IgD-negative memory B cell (primary cell): ENCODE measurements at regions not wholly inside any gene's neighbourhood (a gene's known extent, or its start where the extent isn't known, plus 50 kb on each side); places are given as distances from the start of the nearest gene placed in this dataset.

Experiments
- H3K27ac Mint-ChIP-seq, 3 donors: one replicate each; pipeline ENCODE4 v1.8.0; 2020 to 2022; ENCODE audit warnings: mild to moderate bottlenecking in 3 of 3, mixed read lengths in 3 of 3, moderate library complexity in 1 of 3
- H3K27me3 Mint-ChIP-seq: one replicate; pipeline ENCODE4 v1.8.0; 2021; ENCODE audit warnings: mixed read lengths
- H3K36me3 Mint-ChIP-seq: one replicate; pipeline ENCODE4 v1.8.0; 2020; ENCODE audit warnings: mild to moderate bottlenecking, mixed read lengths
- H3K4me1 Mint-ChIP-seq, 3 donors: one replicate each; pipeline ENCODE4 v1.8.0; 2020 to 2022; ENCODE audit warnings: mixed read lengths in 3 of 3, mild to moderate bottlenecking in 1 of 3
- H3K4me3 Mint-ChIP-seq, 4 donors: one replicate each; pipeline ENCODE4 v1.8.0; 2020 to 2022; ENCODE audit warnings: mild to moderate bottlenecking in 4 of 4, mixed read lengths in 4 of 4, moderate library complexity in 3 of 4
- H3K9me3 Mint-ChIP-seq, 3 donors: one replicate each; pipeline ENCODE4 v1.8.0; 2020 to 2021; ENCODE audit warnings: mixed read lengths in 3 of 3, mild to moderate bottlenecking in 1 of 3

DNA sequence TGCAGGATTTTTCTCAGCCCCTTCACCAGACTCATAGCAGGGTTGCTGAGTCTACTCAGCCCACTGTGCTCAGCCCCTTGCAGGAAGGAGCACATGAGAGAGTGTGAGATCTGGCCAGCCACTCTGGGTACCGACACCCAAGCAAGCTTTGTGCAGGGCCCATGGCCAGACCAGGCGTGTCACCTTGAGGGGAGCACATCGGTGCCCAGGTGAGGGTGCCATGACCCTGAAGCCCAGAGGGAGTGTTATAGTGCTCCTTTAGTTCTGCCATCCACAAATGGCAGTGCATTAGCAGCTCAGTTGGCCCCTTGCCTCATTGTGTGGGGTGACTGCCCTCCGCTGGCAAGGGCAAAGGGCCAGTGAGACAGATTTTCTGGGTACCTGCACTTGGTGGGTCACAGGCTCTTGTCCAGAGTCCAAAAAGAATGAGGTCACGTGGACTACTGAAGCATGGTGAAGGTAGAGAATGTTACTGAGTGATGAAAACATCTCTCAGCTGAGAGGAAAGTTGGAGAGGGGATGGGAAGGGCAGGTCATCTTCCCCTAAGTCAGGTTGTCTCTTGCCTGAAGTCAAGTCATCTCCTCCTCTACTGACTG is 181.8 kb downstream of the MACC1 start:
- H3K4me3 Mint-ChIP-seq: no peak overlapping the region

DNA sequence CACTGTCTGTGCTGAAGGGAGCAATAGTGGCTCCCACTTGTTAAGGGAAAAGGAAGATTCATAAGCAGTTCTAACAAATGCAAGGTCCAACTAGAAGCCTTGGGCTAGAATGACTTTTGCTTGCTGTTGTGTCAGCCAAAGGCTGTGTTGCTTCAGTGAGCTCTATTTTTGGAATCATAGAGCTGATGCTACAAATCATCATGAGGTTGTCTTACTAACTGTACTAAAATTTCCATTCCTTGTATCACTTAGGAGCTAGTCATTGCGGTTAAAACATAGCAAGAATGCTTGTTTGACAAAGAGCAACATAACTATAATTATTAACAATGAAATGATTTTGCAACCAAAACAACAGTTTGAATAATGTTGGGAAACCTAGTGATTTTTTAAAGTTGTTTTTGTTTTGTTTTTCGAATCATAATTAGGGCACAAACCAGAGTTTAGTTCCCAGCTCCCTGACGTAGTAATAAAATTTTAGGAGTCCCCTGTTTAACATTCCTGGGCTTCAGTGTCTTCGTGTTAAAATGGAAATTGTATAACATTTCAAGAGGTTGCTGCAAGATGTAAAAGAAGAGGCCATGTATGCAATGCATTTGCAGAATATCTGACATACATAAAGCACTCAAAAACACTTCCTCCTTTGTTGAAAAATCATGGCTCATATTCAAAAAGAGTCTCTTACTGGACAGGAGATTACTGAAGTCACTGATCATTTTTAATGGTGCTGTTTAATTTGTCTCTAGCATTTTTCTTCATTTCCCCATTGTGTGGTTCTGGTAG is 183.4 kb downstream of the MACC1 start:
- Mint-ChIP-seq H3K9me3 (no peaks in the 10 kb centered on the region), H3K4me3 (no peak overlapping the region), H3K27me3 (no peaks in the 10 kb centered on the region), H3K27ac (no peak overlapping the region), H3K36me3 (no peaks in the 10 kb centered on the region), H3K4me1 (peaks cover 11 to 13% (median 12%) of the 10 kb centered on the region in 3 donors)

More for the DNA sequence above, 181.8 kb downstream of the MACC1 start:
- Mint-ChIP-seq H3K9me3 (no peaks in the 10 kb centered on the region), H3K27ac (no peak overlapping the region), H3K36me3 (no peaks in the 10 kb centered on the region), H3K4me1 (peaks cover 11 to 12% (median 11%) of the 10 kb centered on the region in 3 donors), H3K27me3 (no peaks in the 10 kb centered on the region)

DNA sequence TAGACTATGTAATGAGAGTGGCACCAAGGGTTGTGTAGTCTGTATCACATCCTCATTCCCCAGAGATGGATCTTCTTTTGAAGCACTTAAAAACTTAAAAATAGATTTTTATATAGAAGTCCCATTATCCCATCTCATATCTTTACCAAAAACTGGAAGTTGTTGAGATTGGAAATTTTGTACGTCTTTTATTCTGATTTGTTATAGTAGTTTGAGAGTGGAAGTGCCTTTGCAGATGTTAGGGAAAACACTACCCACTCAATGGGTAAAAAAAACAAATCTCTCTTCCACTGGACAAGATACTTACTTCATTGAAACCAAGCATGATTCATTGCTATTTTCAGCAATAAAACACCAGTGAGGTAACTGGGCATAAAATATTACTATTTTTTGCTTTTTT is 184.4 kb downstream of the MACC1 start:
- Mint-ChIP-seq H3K36me3 (no peaks in the 10 kb centered on the region), H3K4me3 (no peak overlapping the region), H3K4me1 (peaks cover 11 to 13% (median 12%) of the 10 kb centered on the region in 3 donors), H3K9me3 (no peaks in the 10 kb centered on the region), H3K27me3 (no peaks in the 10 kb centered on the region), H3K27ac (peak overlapping the region in 1 of 3 donors; percentile 31)

- H3K4me3 Mint-ChIP-seq: peak overlapping the region in 2 of 4 donors; percentile 15 to 33
- H3K4me1 Mint-ChIP-seq: peaks cover 11 to 13% (median 12%) of the 10 kb centered on the region in 3 donors
- no peaks in the 10 kb centered on the region for H3K36me3 Mint-ChIP-seq
- no peaks in the 10 kb centered on the region for H3K9me3 Mint-ChIP-seq
- H3K27ac Mint-ChIP-seq: peak overlapping the region in 1 of 3 donors; percentile 51
- no peaks in the 10 kb centered on the region for H3K27me3 Mint-ChIP-seq
These were observed 186.2 kb downstream of the MACC1 start for GRCh38 chr7:20030915-20031362.

DNA sequence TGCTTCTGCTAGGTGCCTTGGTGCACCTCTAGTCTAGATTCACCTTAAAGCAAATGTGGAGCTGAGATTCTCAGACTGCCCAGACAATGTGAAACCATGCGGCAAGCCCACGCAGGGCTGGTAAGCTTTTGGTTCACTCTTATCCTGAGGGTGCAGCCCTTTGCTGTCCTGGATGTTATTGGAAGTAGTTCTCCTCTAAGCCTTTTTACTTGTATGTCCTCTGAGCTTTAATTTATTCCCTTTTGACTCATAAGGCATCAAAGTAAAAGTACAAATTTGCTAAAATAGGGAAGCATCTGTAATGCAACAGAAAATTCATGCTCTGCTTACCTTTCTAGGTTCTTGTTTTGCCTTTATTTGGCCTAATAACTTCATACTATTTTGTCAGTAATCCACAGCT is 186.8 kb downstream of the MACC1 start:
- no peaks in the 10 kb centered on the region for H3K27me3 Mint-ChIP-seq
- H3K36me3 Mint-ChIP-seq: no peaks in the 10 kb centered on the region
- H3K27ac Mint-ChIP-seq: peak overlapping the region in 1 of 3 donors; percentile 51
- peak overlapping the region in 2 of 4 donors; percentile 4 to 33 for H3K4me3 Mint-ChIP-seq
- H3K4me1 Mint-ChIP-seq: peaks cover 11 to 13% (median 12%) of the 10 kb centered on the region in 3 donors
- H3K9me3 Mint-ChIP-seq: no peaks in the 10 kb centered on the region

- Mint-ChIP-seq H3K4me3 (no peak overlapping the region), H3K36me3 (no peaks in the 10 kb centered on the region), H3K4me1 (peaks cover 16 to 29% (median 21%) of the 10 kb centered on the region in 3 donors), H3K27me3 (no peaks in the 10 kb centered on the region), H3K9me3 (no peaks in the 10 kb centered on the region), H3K27ac (no peak overlapping the region)
These were observed 190.4 kb downstream of the MACC1 start for GRCh38 chr7:20026762-20027161.

- no peaks in the 10 kb centered on the region for H3K27me3 Mint-ChIP-seq
- peak overlapping the region in 1 of 4 donors; percentile 35 for H3K4me3 Mint-ChIP-seq
- no peaks in the 10 kb centered on the region for H3K36me3 Mint-ChIP-seq
- no peak overlapping the region for H3K27ac Mint-ChIP-seq
- H3K4me1 Mint-ChIP-seq: peaks cover 19 to 36% (median 27%) of the 10 kb centered on the region in 3 donors
- no peaks in the 10 kb centered on the region for H3K9me3 Mint-ChIP-seq
These were observed 195.4 kb downstream of the MACC1 start for GRCh38 chr7:20021831-20022230.

DNA sequence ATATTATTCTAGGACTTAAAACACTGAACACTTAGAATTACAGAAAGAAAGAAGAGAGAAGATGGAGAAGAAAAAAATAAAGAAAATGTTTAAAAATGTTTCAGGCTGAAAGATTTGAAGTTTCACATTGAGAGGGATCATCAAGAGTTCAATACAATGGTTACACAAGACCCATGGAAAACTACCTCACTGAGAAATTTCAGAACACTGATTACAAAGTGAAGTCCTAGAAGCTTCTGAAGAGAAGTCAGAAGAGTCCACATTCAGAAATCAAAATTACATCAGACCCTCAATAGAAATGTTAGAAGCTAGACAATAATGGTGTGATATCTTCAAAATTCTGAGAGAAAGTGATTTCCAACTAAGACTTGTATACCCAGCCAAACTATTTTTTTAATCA is 196.1 kb downstream of the MACC1 start:
- no peaks in the 10 kb centered on the region for H3K9me3 Mint-ChIP-seq

DNA sequence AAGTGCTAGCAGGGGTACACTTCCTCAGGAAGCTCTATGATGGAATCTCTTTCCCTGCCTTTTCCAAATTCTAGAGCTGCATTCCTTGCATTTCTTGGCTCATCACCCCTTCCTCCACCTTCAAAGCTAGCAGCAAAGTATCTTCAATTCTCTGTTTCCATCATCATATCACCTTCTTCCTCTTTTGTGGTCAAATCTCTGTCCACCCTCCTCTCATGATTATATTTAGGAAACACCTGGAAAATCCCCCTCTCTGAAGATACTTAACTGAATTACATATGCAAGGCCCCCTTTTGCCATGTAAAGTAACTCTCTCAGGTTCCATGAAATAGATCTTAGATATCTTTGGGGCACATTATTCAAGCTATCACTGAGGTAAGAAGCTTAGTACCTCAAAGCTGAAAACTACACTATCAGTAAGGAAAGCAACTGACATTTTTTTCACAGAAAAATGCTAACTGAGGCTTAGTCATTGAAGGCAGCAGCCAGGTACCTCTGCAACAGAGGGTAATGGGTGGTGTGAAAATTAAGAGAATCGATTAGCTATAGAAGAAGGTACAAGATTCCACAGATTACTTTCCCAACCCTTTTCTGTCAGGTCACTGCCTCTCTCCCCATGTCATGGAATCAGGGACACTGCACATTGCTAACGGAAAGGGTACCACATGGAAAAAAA is 197.3 kb downstream of the MACC1 start:
- Mint-ChIP-seq H3K27me3 (no peaks in the 10 kb centered on the region), H3K27ac (peak overlapping the region in 1 of 3 donors; percentile 1), H3K4me1 (peaks cover 19 to 36% (median 27%) of the 10 kb centered on the region in 3 donors), H3K36me3 (no peaks in the 10 kb centered on the region), H3K4me3 (peak overlapping the region in 1 of 4 donors; percentile 14), H3K9me3 (no peaks in the 10 kb centered on the region)

More for the DNA sequence above, 196.1 kb downstream of the MACC1 start:
- peaks cover 19 to 36% (median 27%) of the 10 kb centered on the region in 3 donors for H3K4me1 Mint-ChIP-seq
- no peak overlapping the region for H3K4me3 Mint-ChIP-seq
- H3K36me3 Mint-ChIP-seq: no peaks in the 10 kb centered on the region
- H3K27me3 Mint-ChIP-seq: no peaks in the 10 kb centered on the region
- no peak overlapping the region for H3K27ac Mint-ChIP-seq

DNA sequence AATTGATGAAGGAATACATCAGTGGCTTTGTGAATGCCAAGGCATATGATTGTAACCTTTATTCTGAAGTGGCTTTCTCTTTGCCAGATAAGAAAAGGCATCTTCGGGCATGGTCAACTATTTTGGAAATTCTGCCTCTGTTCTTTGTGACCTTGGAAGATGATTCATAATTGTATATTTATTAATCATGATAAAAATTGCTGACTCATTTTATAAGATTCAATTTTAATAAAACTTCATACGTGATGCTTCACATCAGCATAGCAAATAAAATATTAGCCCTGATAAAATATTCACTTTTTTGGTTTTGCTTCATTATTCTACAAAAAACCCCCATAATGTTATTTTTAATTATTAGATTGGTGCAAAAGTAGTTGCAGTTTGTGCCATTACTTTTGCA is 200.5 kb downstream of the MACC1 start:
- Mint-ChIP-seq H3K4me1 (peaks cover 15 to 22% (median 19%) of the 10 kb centered on the region in 3 donors), H3K27me3 (no peaks in the 10 kb centered on the region), H3K4me3 (no peak overlapping the region), H3K36me3 (no peaks in the 10 kb centered on the region), H3K27ac (no peak overlapping the region), H3K9me3 (no peaks in the 10 kb centered on the region)

DNA sequence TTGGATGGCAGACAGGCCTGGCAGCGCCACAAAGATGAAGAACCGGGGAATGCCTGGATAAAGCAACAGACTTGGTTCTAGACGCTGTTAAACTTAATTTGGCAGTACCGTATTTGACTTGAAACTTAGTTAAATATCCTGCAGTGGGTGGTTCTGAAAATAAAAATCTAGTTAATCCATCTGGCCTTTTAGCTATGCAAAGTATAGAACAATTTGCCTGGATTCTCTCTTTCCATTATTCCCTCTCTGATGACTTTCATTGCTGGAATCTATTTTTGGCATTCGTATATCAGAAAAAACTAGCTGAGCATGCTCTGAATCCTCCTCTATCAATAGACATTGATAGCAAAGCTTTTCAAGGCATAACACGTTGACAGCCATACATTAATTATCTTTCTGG is 203.6 kb downstream of the MACC1 start:
- no peaks in the 10 kb centered on the region for H3K36me3 Mint-ChIP-seq
- no peaks in the 10 kb centered on the region for H3K9me3 Mint-ChIP-seq
- peaks cover 0 to 5% (median 2%) of the 10 kb centered on the region in 3 donors for H3K4me1 Mint-ChIP-seq
- no peak overlapping the region for H3K27ac Mint-ChIP-seq
- H3K27me3 Mint-ChIP-seq: no peaks in the 10 kb centered on the region
- no peak overlapping the region for H3K4me3 Mint-ChIP-seq

DNA sequence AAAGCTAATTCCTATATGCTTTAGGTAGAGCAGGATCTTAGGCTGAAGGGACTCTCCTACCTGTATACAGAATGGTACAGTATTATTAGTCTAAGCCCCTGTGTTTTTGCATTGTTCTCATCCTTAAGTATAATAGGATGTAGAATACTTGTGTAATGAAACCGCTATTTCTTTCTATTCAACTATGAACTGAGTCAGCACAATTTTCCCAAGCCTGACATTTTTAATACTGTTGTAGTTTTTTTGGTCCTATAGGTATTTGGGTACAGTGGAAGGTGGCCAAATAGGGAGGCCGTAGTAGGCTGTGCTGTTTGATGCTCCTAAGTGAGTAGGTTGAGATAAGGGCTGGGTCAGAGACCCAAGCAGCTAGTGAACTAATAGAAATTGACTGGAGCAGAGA is 205.1 kb downstream of the MACC1 start:
- H3K27me3 Mint-ChIP-seq: no peaks in the 10 kb centered on the region
- H3K27ac Mint-ChIP-seq: no peak overlapping the region
- no peaks in the 10 kb centered on the region for H3K9me3 Mint-ChIP-seq
- H3K36me3 Mint-ChIP-seq: no peaks in the 10 kb centered on the region
- H3K4me1 Mint-ChIP-seq: peaks cover 0 to 5% (median 2%) of the 10 kb centered on the region in 3 donors
- no peak overlapping the region for H3K4me3 Mint-ChIP-seq

DNA sequence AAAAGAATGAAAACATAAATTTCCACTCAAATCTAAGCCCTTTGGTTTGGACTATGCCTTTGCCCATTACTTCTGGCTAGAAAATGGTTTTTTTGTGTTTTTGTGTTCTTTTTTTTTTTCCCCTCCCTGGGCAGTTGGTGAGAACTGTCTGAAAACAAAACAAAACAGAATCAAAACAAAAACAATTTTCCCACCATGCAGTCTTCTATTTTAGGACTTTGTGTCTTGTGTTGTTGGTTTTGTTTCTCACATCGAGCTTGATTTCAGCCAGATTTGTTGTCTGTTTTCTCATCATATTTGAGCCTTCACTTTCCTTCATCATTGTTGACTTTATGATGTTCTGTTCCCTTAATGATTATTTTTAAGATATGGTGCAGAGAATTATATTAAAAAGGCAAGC is 206.3 kb downstream of the MACC1 start:
- Mint-ChIP-seq H3K4me3 (no peak overlapping the region), H3K27ac (no peak overlapping the region), H3K4me1 (peaks cover 0 to 5% (median 2%) of the 10 kb centered on the region in 3 donors), H3K36me3 (no peaks in the 10 kb centered on the region), H3K27me3 (no peaks in the 10 kb centered on the region), H3K9me3 (no peaks in the 10 kb centered on the region)

DNA sequence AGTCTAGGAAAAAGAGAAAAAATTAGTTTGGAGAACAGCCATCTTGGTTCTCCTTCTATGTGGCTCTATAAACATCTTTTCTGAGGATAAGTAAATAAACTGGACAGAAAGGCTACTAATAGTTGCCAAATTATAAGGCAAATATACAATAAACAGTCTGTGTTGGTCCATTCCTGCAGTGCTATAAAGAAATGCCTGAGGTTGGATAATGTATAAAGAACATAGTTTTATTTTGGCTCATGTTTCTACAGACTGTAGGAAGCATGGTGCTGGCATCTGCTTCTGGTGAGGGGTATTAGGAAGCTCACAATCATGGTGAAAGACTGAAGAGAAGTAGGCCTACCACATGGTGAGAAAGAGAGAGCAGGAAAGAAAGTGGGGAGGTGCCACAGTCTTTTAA is 209.7 kb downstream of the MACC1 start:
- Mint-ChIP-seq H3K27me3 (no peaks in the 10 kb centered on the region), H3K4me3 (no peak overlapping the region), H3K36me3 (no peaks in the 10 kb centered on the region), H3K4me1 (no peaks in the 10 kb centered on the region), H3K9me3 (no peaks in the 10 kb centered on the region), H3K27ac (no peak overlapping the region)

GRCh38 chr7:20005081-20005480 is 212.1 kb downstream of the MACC1 start:
- Mint-ChIP-seq H3K4me3 (no peak overlapping the region), H3K9me3 (no peaks in the 10 kb centered on the region), H3K27ac (no peak overlapping the region), H3K27me3 (no peaks in the 10 kb centered on the region), H3K4me1 (no peaks in the 10 kb centered on the region), H3K36me3 (no peaks in the 10 kb centered on the region)
